Breast epithelium (tissue), 4 donors: ENCODE measurements at regions not wholly inside any gene's neighbourhood (a gene's known extent, or its start where the extent isn't known, plus 50 kb on each side); places are given as distances from the start of the nearest gene placed in this dataset.

Experiments
- DNase-seq, 2 donors: peaks; one replicate each; pipeline ENCODE4 v3.0.0-alpha.2; 2019; ENCODE audit warnings: low spot score in 2 of 2
- H3K27ac ChIP-seq, 2 donors: fragments of 200-600 bp; sonication (generic) in 1 of 2; one replicate each; pipeline ENCODE4 v1.5.1; 2016 to 2019; ENCODE audit warnings: mild to moderate bottlenecking in 1 of 2
- H3K27me3 ChIP-seq, 2 donors: fragments of 200-600 bp; sonication (generic) in 1 of 2; one replicate each; pipeline versions ENCODE4 v1.5.1 to v1.6.0; 2017 to 2019; ENCODE audit warnings: control low read depth in 1 of 2, mild to moderate bottlenecking in 1 of 2
- H3K36me3 ChIP-seq: fragments of 200-600 bp; one replicate; pipeline ENCODE4 v1.5.1; 2019
- H3K4me1 ChIP-seq, 2 donors: fragments of 200-600 bp; sonication (generic); one replicate each; pipeline ENCODE4 v1.5.1; 2016 to 2019; ENCODE audit warnings: control low read depth in 1 of 2
- H3K4me3 ChIP-seq, 3 donors: fragments of 200-600 bp; sonication (generic); 1 replicate in 2 of 3; 2 replicates in 1 of 3; pipeline ENCODE4 v1.5.1; 2016 to 2019; ENCODE audit warnings: mild to moderate bottlenecking in 3 of 3, moderate library complexity in 2 of 3
- H3K9me3 ChIP-seq, 2 donors: fragments of 200-600 bp; sonication (generic) in 1 of 2; one replicate each; pipeline ENCODE4 v1.5.1; 2016 to 2019; ENCODE audit warnings: control low read depth in 1 of 2
- POLR2A ChIP-seq: fragments of 450-650 bp; IDR thresholded peaks from one replicate; pipeline ENCODE4 v1.6.1; 2016; ENCODE audit warnings: antibody characterized with exemption, mild to moderate bottlenecking, moderate library complexity
- POLR2AphosphoS5 ChIP-seq, 3 donors: sonication (generic); formaldehyde crosslinking; IDR thresholded peaks; one replicate each; pipeline ENCODE4 v1.6.1; 2017; ENCODE audit warnings: antibody characterized with exemption in 3 of 3
- intact Hi-C: fragments of 100-400 bp; cut with DNase I; formaldehyde crosslinking; loops from one replicate; pipeline ENCODE4 v1.15.1; 2023; ENCODE audit warnings: low total_unique reads
- TF ChIP-seq, protein P1 (sequence below), 3 donors: fragments of 450-650 bp; IDR thresholded peaks; one replicate each; pipeline ENCODE4 v1.5.1; 2016 to 2017; ENCODE audit warnings: antibody characterized with exemption in 3 of 3, mild to moderate bottlenecking in 3 of 3, moderate library complexity in 3 of 3

DNA sequence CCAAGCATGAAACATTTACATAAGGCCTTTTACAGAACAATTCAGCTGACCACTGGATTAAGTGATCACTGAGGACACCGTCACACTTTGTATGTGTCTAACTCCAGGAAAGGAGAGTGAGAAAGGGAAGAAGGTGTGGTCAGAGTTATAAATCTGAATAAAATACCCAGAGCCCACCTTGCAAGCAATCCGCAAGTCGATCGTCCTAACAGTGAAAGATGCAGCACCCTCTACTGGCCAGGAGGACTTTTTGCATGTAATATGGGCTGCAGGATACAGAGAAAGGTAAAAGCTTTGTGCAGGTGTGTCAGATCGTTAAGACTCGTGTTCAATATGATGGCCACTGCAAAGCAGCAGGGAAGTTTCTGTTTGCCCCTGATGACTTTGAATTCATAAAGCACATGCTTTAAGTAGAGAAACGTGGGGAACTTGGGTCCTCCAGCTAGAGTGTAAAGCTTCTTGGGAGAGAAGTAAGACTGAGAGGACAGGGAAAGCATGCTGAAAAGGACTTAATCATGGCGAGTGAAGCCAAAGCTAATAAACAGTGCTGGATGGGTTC is 68.5 kb upstream of the BMPER start:
- no peak for TF ChIP-seq POLR2A
- TF ChIP-seq, protein P1, sequence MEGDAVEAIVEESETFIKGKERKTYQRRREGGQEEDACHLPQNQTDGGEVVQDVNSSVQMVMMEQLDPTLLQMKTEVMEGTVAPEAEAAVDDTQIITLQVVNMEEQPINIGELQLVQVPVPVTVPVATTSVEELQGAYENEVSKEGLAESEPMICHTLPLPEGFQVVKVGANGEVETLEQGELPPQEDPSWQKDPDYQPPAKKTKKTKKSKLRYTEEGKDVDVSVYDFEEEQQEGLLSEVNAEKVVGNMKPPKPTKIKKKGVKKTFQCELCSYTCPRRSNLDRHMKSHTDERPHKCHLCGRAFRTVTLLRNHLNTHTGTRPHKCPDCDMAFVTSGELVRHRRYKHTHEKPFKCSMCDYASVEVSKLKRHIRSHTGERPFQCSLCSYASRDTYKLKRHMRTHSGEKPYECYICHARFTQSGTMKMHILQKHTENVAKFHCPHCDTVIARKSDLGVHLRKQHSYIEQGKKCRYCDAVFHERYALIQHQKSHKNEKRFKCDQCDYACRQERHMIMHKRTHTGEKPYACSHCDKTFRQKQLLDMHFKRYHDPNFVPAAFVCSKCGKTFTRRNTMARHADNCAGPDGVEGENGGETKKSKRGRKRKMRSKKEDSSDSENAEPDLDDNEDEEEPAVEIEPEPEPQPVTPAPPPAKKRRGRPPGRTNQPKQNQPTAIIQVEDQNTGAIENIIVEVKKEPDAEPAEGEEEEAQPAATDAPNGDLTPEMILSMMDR (IDR thresholded peaks at IDR 0.05), result no peak
- TF ChIP-seq POLR2AphosphoS5 (IDR thresholded peaks at IDR 0.05), result no peak
- H3K27ac ChIP-seq, result no peak overlapping the region
- no peak for DNase-seq
- no peaks in the 10 kb centered on the region for H3K4me1 ChIP-seq
- H3K36me3 ChIP-seq, result no peaks in the 10 kb centered on the region
- intact Hi-C loops, result no loop called here
- no peaks in the 10 kb centered on the region for H3K27me3 ChIP-seq
- H3K9me3 ChIP-seq, result no peaks in the 10 kb centered on the region
- H3K4me3 ChIP-seq, result no peak overlapping the region

DNA sequence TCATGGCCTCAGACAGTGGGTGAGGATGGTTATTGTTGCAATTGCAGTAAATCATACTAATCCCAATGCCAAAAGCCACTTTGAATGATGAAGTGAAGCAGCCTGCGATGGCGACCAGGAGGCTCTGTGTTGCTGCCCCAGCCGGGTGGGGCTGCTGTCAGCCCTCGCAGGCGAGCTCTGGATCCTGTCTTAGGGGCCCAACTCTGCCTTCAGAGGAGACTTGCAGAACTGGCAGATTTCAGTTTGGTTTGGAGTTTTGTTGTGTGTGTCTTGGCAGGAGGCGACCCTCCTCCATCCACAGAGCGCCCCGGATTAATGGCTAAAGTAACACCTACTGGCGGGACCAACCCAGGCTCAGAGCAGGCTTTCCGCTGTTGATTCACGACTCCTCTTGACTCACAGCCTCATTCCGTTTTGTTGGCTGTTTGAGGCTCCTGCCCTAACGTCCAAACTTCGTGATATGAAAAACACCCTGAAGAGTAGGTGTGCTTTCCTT is 67.9 kb upstream of the BMPER start:
- DNase-seq, result no peak
- Histone ChIP-seq H3K9me3 (no peaks in the 10 kb centered on the region), H3K36me3 (no peaks in the 10 kb centered on the region), H3K4me3 (no peak overlapping the region), H3K27ac (no peak overlapping the region), H3K4me1 (no peaks in the 10 kb centered on the region), H3K27me3 (no peaks in the 10 kb centered on the region)
- intact Hi-C loops, result no loop called here
- TF ChIP-seq POLR2AphosphoS5 (IDR thresholded peaks at IDR 0.05) (no peak), POLR2A (no peak)
- TF ChIP-seq, protein P1 (IDR thresholded peaks at IDR 0.05), result no peak

- Histone ChIP-seq H3K27me3 (no peaks in the 10 kb centered on the region), H3K4me1 (no peaks in the 10 kb centered on the region), H3K27ac (no peak overlapping the region), H3K36me3 (no peaks in the 10 kb centered on the region), H3K9me3 (no peaks in the 10 kb centered on the region), H3K4me3 (no peak overlapping the region)
- TF ChIP-seq, protein P1 (IDR thresholded peaks at IDR 0.05), result no peak
- no peak for TF ChIP-seq POLR2A
- no peak for TF ChIP-seq POLR2AphosphoS5 (IDR thresholded peaks at IDR 0.05)
- no peak for DNase-seq
- intact Hi-C loops, result no loop called here
Observed at GRCh38 chr7:33841031-33841430, 64.3 kb upstream of the BMPER start.

GRCh38 chr7:33841705-33842129 is 63.6 kb upstream of the BMPER start:
- Histone ChIP-seq H3K27me3 (no peaks in the 10 kb centered on the region), H3K4me3 (no peak overlapping the region), H3K36me3 (no peaks in the 10 kb centered on the region), H3K27ac (no peak overlapping the region), H3K9me3 (no peaks in the 10 kb centered on the region), H3K4me1 (no peaks in the 10 kb centered on the region)
- TF ChIP-seq, protein P1 (IDR thresholded peaks at IDR 0.05), result no peak
- TF ChIP-seq POLR2A, result no peak
- TF ChIP-seq POLR2AphosphoS5 (IDR thresholded peaks at IDR 0.05), result no peak
- intact Hi-C loops, result no loop called here
- DNase-seq, result no peak

GRCh38 chr7:33842150-33842549 is 63.2 kb upstream of the BMPER start:
- DNase-seq, result no peak
- Histone ChIP-seq H3K27me3 (no peaks in the 10 kb centered on the region), H3K4me3 (no peak overlapping the region), H3K9me3 (no peaks in the 10 kb centered on the region), H3K4me1 (no peaks in the 10 kb centered on the region), H3K27ac (no peak overlapping the region), H3K36me3 (no peaks in the 10 kb centered on the region)
- intact Hi-C loops, result no loop called here
- TF ChIP-seq POLR2A (no peak), POLR2AphosphoS5 (IDR thresholded peaks at IDR 0.05) (no peak)
- TF ChIP-seq, protein P1 (IDR thresholded peaks at IDR 0.05), result no peak
